ENCODE measurements at regions not wholly inside any gene's neighbourhood (a gene's known extent, or its start where the extent isn't known, plus 50 kb on each side); places are given as distances from the start of the nearest gene placed in this dataset.

DNA sequence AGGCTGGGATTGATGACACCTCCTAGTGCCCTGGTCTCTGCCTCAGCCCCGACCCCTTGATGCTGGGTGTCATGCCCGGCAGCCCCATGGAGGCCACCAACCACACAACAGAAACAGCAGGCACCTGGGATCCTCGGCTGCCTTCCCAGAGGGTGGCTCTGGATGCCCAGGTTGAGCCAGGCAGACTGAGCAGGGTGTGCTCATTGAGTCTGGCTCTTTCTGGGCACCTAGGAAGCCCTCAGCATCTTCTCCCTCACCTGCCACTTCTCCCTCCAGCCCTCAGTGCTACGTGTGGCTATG lies 484.5 kb upstream of the MGMT start:
- TF ChIP-seq, protein P1, sequence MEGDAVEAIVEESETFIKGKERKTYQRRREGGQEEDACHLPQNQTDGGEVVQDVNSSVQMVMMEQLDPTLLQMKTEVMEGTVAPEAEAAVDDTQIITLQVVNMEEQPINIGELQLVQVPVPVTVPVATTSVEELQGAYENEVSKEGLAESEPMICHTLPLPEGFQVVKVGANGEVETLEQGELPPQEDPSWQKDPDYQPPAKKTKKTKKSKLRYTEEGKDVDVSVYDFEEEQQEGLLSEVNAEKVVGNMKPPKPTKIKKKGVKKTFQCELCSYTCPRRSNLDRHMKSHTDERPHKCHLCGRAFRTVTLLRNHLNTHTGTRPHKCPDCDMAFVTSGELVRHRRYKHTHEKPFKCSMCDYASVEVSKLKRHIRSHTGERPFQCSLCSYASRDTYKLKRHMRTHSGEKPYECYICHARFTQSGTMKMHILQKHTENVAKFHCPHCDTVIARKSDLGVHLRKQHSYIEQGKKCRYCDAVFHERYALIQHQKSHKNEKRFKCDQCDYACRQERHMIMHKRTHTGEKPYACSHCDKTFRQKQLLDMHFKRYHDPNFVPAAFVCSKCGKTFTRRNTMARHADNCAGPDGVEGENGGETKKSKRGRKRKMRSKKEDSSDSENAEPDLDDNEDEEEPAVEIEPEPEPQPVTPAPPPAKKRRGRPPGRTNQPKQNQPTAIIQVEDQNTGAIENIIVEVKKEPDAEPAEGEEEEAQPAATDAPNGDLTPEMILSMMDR (IDR thresholded peaks at IDR 0.05; ENCODE audit: low read depth, low read length, poor library complexity, severe bottlenecking): no peak
- no peak for TF ChIP-seq EZH2phosphoT487 (IDR thresholded peaks at IDR 0.05; ENCODE audit: borderline replicate concordance, low read length)

GRCh38 chr10:128985036-128985435 lies 482.0 kb upstream of the MGMT start:
- no peaks in the 10 kb centered on the region for H3K36me3 ChIP-seq (ENCODE audit: control insufficient read depth, low read length)
- H3K79me2 ChIP-seq (ENCODE audit: control insufficient read depth, low read length): no peaks in the 10 kb centered on the region
- H3F3A ChIP-seq (ENCODE audit: control insufficient read depth, insufficient read depth): no peaks in the 10 kb centered on the region
- H3K9me2 ChIP-seq (replicated peaks; ENCODE audit: control insufficient read depth, low read length): no peaks in the 10 kb centered on the region
- H4K20me1 ChIP-seq (ENCODE audit: control insufficient read depth, insufficient read depth, low read depth, low read length): no peaks in the 10 kb centered on the region
- no peaks in the 10 kb centered on the region for H3K9me3 ChIP-seq (ENCODE audit: control insufficient read depth, insufficient read depth, low read length)
- no peak overlapping the region for H3K4me2 ChIP-seq (ENCODE audit: low read length)
- TF ChIP-seq EZH2phosphoT487 (IDR thresholded peaks at IDR 0.05; ENCODE audit: borderline replicate concordance, low read length): no peak
- TF ChIP-seq, protein P1 (IDR thresholded peaks at IDR 0.05; ENCODE audit: low read depth, low read length, poor library complexity, severe bottlenecking): no peak
- no peak overlapping the region for H3K27ac ChIP-seq (ENCODE audit: low read depth, low read length)
- no peaks in the 10 kb centered on the region for H3K4me1 ChIP-seq (ENCODE audit: control insufficient read depth, low read length)
- H3K4me3 ChIP-seq (ENCODE audit: low read length): no peak overlapping the region
- H3K27me3 ChIP-seq (ENCODE audit: control insufficient read depth, low read length): no peaks in the 10 kb centered on the region

More for the DNA sequence above, 484.5 kb upstream of the MGMT start:
- H3K27me3 ChIP-seq (ENCODE audit: control insufficient read depth, low read length): no peaks in the 10 kb centered on the region
- H3K79me2 ChIP-seq (ENCODE audit: control insufficient read depth, low read length): no peaks in the 10 kb centered on the region
- no peaks in the 10 kb centered on the region for H3K4me1 ChIP-seq (ENCODE audit: control insufficient read depth, low read length)
- no peak overlapping the region for H3K4me2 ChIP-seq (ENCODE audit: low read length)
- no peak overlapping the region for H3K27ac ChIP-seq (ENCODE audit: low read depth, low read length)
- H3K9me2 ChIP-seq (replicated peaks; ENCODE audit: control insufficient read depth, low read length): no peaks in the 10 kb centered on the region
- no peak overlapping the region for H3K4me3 ChIP-seq (ENCODE audit: low read length)
- H4K20me1 ChIP-seq (ENCODE audit: control insufficient read depth, insufficient read depth, low read depth, low read length): no peaks in the 10 kb centered on the region
- no peaks in the 10 kb centered on the region for H3F3A ChIP-seq (ENCODE audit: control insufficient read depth, insufficient read depth)
- no peaks in the 10 kb centered on the region for H3K36me3 ChIP-seq (ENCODE audit: control insufficient read depth, low read length)
- H3K9me3 ChIP-seq (ENCODE audit: control insufficient read depth, insufficient read depth, low read length): no peaks in the 10 kb centered on the region

- Histone ChIP-seq H3K4me1 (ENCODE audit: control insufficient read depth, low read length) (no peaks in the 10 kb centered on the region), H4K20me1 (ENCODE audit: control insufficient read depth, insufficient read depth, low read depth, low read length) (no peaks in the 10 kb centered on the region), H3K9me2 (replicated peaks; ENCODE audit: control insufficient read depth, low read length) (no peaks in the 10 kb centered on the region), H3K36me3 (ENCODE audit: control insufficient read depth, low read length) (no peaks in the 10 kb centered on the region), H3K9me3 (ENCODE audit: control insufficient read depth, insufficient read depth, low read length) (no peaks in the 10 kb centered on the region), H3K27ac (ENCODE audit: low read depth, low read length) (no peak overlapping the region), H3F3A (ENCODE audit: control insufficient read depth, insufficient read depth) (no peaks in the 10 kb centered on the region), H3K4me2 (ENCODE audit: low read length) (no peak overlapping the region), H3K27me3 (ENCODE audit: control insufficient read depth, low read length) (no peaks in the 10 kb centered on the region), H3K79me2 (ENCODE audit: control insufficient read depth, low read length) (no peaks in the 10 kb centered on the region), H3K4me3 (ENCODE audit: low read length) (no peak overlapping the region)
- TF ChIP-seq, protein P1 (IDR thresholded peaks at IDR 0.05; ENCODE audit: low read depth, low read length, poor library complexity, severe bottlenecking): no peak
- TF ChIP-seq EZH2phosphoT487 (IDR thresholded peaks at IDR 0.05; ENCODE audit: borderline replicate concordance, low read length): no peak
These were observed 476.1 kb upstream of the MGMT start for GRCh38 chr10:128990986-128991385.

- no peaks in the 10 kb centered on the region for H3K27me3 ChIP-seq (ENCODE audit: control insufficient read depth, low read length)
- no peaks in the 10 kb centered on the region for H3K9me3 ChIP-seq (ENCODE audit: control insufficient read depth, insufficient read depth, low read length)
- H4K20me1 ChIP-seq (ENCODE audit: control insufficient read depth, insufficient read depth, low read depth, low read length): no peaks in the 10 kb centered on the region
- no peaks in the 10 kb centered on the region for H3K36me3 ChIP-seq (ENCODE audit: control insufficient read depth, low read length)
- no peaks in the 10 kb centered on the region for H3K9me2 ChIP-seq (replicated peaks; ENCODE audit: control insufficient read depth, low read length)
- H3K4me2 ChIP-seq (ENCODE audit: low read length): no peak overlapping the region
- TF ChIP-seq, protein P1 (IDR thresholded peaks at IDR 0.05; ENCODE audit: low read depth, low read length, poor library complexity, severe bottlenecking): no peak
- TF ChIP-seq EZH2phosphoT487 (IDR thresholded peaks at IDR 0.05; ENCODE audit: borderline replicate concordance, low read length): no peak
- H3K4me1 ChIP-seq (ENCODE audit: control insufficient read depth, low read length): no peaks in the 10 kb centered on the region
- H3F3A ChIP-seq (ENCODE audit: control insufficient read depth, insufficient read depth): no peaks in the 10 kb centered on the region
- no peaks in the 10 kb centered on the region for H3K79me2 ChIP-seq (ENCODE audit: control insufficient read depth, low read length)
- H3K4me3 ChIP-seq (ENCODE audit: low read length): no peak overlapping the region
- H3K27ac ChIP-seq (ENCODE audit: low read depth, low read length): no peak overlapping the region
These were observed 474.3 kb upstream of the MGMT start for GRCh38 chr10:128992770-128993169.

Measured in DOHH2 (cell line).